HepG2 (cell line): ENCODE measurements at regions not wholly inside any gene's neighbourhood (a gene's known extent, or its start where the extent isn't known, plus 50 kb on each side); places are given as distances from the start of the nearest gene placed in this dataset.

Source experiments
- ATAC-seq: fragments of 200-7000 bp; cut with Tn5 transposase; 3 replicates; pipeline ENCODE4 v1.9.1; 2020; ENCODE audit warnings: mild to moderate bottlenecking, moderate library complexity
- BruUV-seq: library from RNA; stranded (reverse); fragments of 400-500 nt; replicated peaks from 2 replicates; lab custom pipeline; 2021; lab: Mats Ljungman, UMichigan
- CTCF ChIA-PET: fragments of 300-600 bp; formaldehyde crosslinking; extraction: SDS; loops from one replicate; lab custom pipeline; 2021; ENCODE audit warnings: low total read pairs, inconsistent platforms, low intra/inter-chr PET ratio; lab: Yijun Ruan, JAX
- POLR2A ChIA-PET: fragments of 350-600 bp; sonication (Branson Sonifier 250); formaldehyde crosslinking; loops from one replicate; lab custom pipeline; 2020; ENCODE audit warnings: antibody characterized with exemption, inconsistent platforms; lab: Yijun Ruan, JAX
- DNase-seq: peaks from one replicate; pipeline ENCODE4 v3.0.0-alpha.2; 2015; ENCODE audit warnings: low spot score
- FAIRE-seq: peaks from 3 replicates; lab custom pipeline; 2011; peaks lifted over from hg19 to GRCh38; lab: Jason Lieb, UNC
- H2AFZ ChIP-seq: one replicate; pipeline ENCODE4 v1.6.1; 2011; ENCODE audit warnings: low read length, inconsistent platforms
- H3K27ac ChIP-seq: fragments of 300-600 bp; 3 replicates; pipeline ENCODE4 v1.8.0; 2011; ENCODE audit warnings: mixed run types, mild to moderate bottlenecking, mixed read lengths, low read length, inconsistent platforms; ENCODE audit not compliant: insufficient read depth; ENCODE audit errors: extremely low read length
- H3K27me3 ChIP-seq, 2 experiments: fragments of 200-600 bp in 1 of 2; 2 replicates in 1 of 2; 3 replicates in 1 of 2; pipeline versions ENCODE4 v1.6.0 to v1.8.0; 2011; ENCODE audit warnings: low read length in 2 of 2, mild to moderate bottlenecking in 2 of 2, moderate library complexity in 2 of 2, inconsistent platforms in 1 of 2; ENCODE audit not compliant: insufficient read depth in 2 of 2, control insufficient read depth in 1 of 2
- H3K36me3 ChIP-seq, 2 experiments: fragments of 200-600 bp in 1 of 2; replicated peaks in 1 of 2; 2 replicates in 1 of 2; 3 replicates in 1 of 2; pipeline versions ENCODE4 v1.5.1 to v1.8.0; 2011; ENCODE audit warnings: low read length in 2 of 2, inconsistent platforms in 1 of 2; ENCODE audit not compliant: insufficient read depth in 2 of 2, control insufficient read depth in 1 of 2
- H3K4me1 ChIP-seq: 2 replicates; pipeline ENCODE4 v1.5.1; 2012; ENCODE audit warnings: low read length, inconsistent platforms; ENCODE audit not compliant: insufficient read depth
- H3K4me2 ChIP-seq: 2 replicates; pipeline ENCODE4 v1.6.0; 2011; ENCODE audit warnings: low read depth, low read length, inconsistent platforms
- H3K4me3 ChIP-seq, 3 experiments: fragments of 200-600 bp in 1 of 3; sonication (generic), shearing (Covaris generic) in 1 of 3; replicated peaks in 1 of 3; 2 replicates each; pipeline ENCODE4 v1.5.1; 2011 to 2016; ENCODE audit warnings: low read length in 3 of 3, inconsistent platforms in 2 of 3, low read depth in 2 of 3, mild to moderate bottlenecking in 2 of 3, control low read depth in 1 of 3, mixed read lengths in 1 of 3; ENCODE audit not compliant: insufficient read depth in 1 of 3
- H3K79me2 ChIP-seq: one replicate; pipeline ENCODE4 v1.6.1; 2011; ENCODE audit warnings: low read length, inconsistent platforms; ENCODE audit not compliant: insufficient read depth
- H3K9ac ChIP-seq: 2 replicates; pipeline ENCODE4 v1.6.0; 2011; ENCODE audit warnings: mild to moderate bottlenecking, low read depth, low read length, inconsistent platforms; ENCODE audit not compliant: insufficient read depth
- H3K9me3 ChIP-seq: 2 replicates; pipeline ENCODE4 v1.5.1; 2012; ENCODE audit warnings: mild to moderate bottlenecking, low read length
- H4K20me1 ChIP-seq: 2 replicates; pipeline ENCODE4 v1.6.0; 2011; ENCODE audit warnings: inconsistent platforms, mild to moderate bottlenecking, low read length, moderate library complexity; ENCODE audit not compliant: insufficient read depth
- EZH2 ChIP-seq: conservative IDR thresholded peaks from 2 replicates; pipeline ENCODE4 v1.6.1; 2012; ENCODE audit warnings: mild to moderate bottlenecking, low read depth, low read length, moderate library complexity
- RARG ChIP-seq: sonication (generic); formaldehyde crosslinking; IDR thresholded peaks from 2 replicates; pipeline ENCODE4 v1.4.0; 2020; ENCODE audit warnings: low read depth, mild to moderate bottlenecking, missing genetic modification reagents
- REPIN1 ChIP-seq: sonication (generic); formaldehyde crosslinking; IDR thresholded peaks from 2 replicates; pipeline ENCODE4 v1.8.0; 2022; ENCODE audit warnings: missing genetic modification reagents, low read depth, mild to moderate bottlenecking, borderline replicate concordance
- ZFP37 ChIP-seq: sonication (generic); formaldehyde crosslinking; IDR thresholded peaks from 2 replicates; pipeline ENCODE4 v1.4.0; 2020; ENCODE audit warnings: missing genetic modification reagents, borderline replicate concordance
- ZNF687 ChIP-seq: sonication (generic); formaldehyde crosslinking; IDR thresholded peaks from 2 replicates; pipeline ENCODE4 v1.5.1; 2020; ENCODE audit warnings: mild to moderate bottlenecking, missing genetic modification reagents, moderate library complexity
- ZSCAN29 ChIP-seq: sonication (generic); formaldehyde crosslinking; conservative IDR thresholded peaks from 2 replicates; pipeline ENCODE4 v1.4.0; 2020; ENCODE audit warnings: mild to moderate bottlenecking, missing genetic modification reagents
- WGBS: methylation state at CpG from one replicate; pipeline ENCODE4 v1.1.6; 2017; ENCODE audit warnings: low lambda C conversion rate; 5-methylcytosine and 5-hydroxymethylcytosine counted together
- in situ Hi-C: cut with HindIII; loops from 2 replicates; pipeline ENCODE4 v1.10.0; 2017; ENCODE audit warnings: low pct_unique_long_range_greater_than_20kb; ENCODE audit not compliant: extremely low pct_ligation_motif_present
- intact Hi-C: fragments of 100-400 bp; cut with micrococcal nuclease; formaldehyde crosslinking; loops from one replicate; pipeline ENCODE4 v1.10.0; 2022; ENCODE audit not compliant: unreplicated experiment

GRCh38 chr5:57340681-57341080, 141.9 kb downstream of the ACTBL2 start:
- Histone ChIP-seq H3K27ac (no peak overlapping the region), H3K4me3 (no peak overlapping the region), H3K4me2 (no peak overlapping the region), H2AFZ (no peak overlapping the region), H3K27me3 (no peaks in the 10 kb centered on the region), H3K36me3 (no peaks in the 10 kb centered on the region), H3K9me3 (no peaks in the 10 kb centered on the region), H3K79me2 (no peaks in the 10 kb centered on the region), H3K9ac (no peak overlapping the region), H3K4me1 (peaks cover 10% of the 10 kb centered on the region), H4K20me1 (no peaks in the 10 kb centered on the region)
- in situ Hi-C loops (no loop called here), intact Hi-C loops (no loop called here)
- ChIA-PET CTCF (no interaction called here), POLR2A (no interaction called here)
- FAIRE-seq (no peak), ATAC-seq (no peak), DNase-seq (no peak)
- WGBS, result 0% methylated on average over 1 of the region's 1 CpG
- TF ChIP-seq ZNF687 (CRISPR knock-in tag), result no peak
- TF ChIP-seq RARG, result no peak
- no peak for TF ChIP-seq ZFP37 (CRISPR knock-in tag)
- TF ChIP-seq EZH2, result no peak
- TF ChIP-seq REPIN1 (CRISPR knock-in tag), result no peak
- no peak for TF ChIP-seq ZSCAN29 (CRISPR knock-in tag)
- no TSS peak for BruUV-seq
